22Rv1 (cell line): ENCODE measurements at regions not wholly inside any gene's neighbourhood (a gene's known extent, or its start where the extent isn't known, plus 50 kb on each side); places are given as distances from the start of the nearest gene placed in this dataset.

Experiments used
- CTCF ChIP-seq: fragments of 450-650 bp; IDR thresholded peaks from 2 replicates; pipeline ENCODE4 v1.5.1; 2017; ENCODE audit warnings: mild to moderate bottlenecking
- ZFX ChIP-seq: fragments of 450-650 bp; IDR thresholded peaks from 2 replicates; pipeline ENCODE4 v1.6.1; 2017; ENCODE audit warnings: antibody characterized with exemption, borderline replicate concordance

GRCh38 chr3:176850498-176850897 lies 346.8 kb downstream of the TBL1XR1 start:
- no peak for TF ChIP-seq CTCF
- no peak for TF ChIP-seq ZFX
